Astrocyte (in vitro differentiated cells and primary cell): ENCODE measurements at regions not wholly inside any gene's neighbourhood (a gene's known extent, or its start where the extent isn't known, plus 50 kb on each side); places are given as distances from the start of the nearest gene placed in this dataset.
A peak's percentile ranks its signal among the peaks of the same experiment; 100 is the strongest.

ENCODE experiments used
- DNase-seq: peaks from one replicate; pipeline ENCODE4 v3.0.0-alpha.2; 2010; ENCODE audit warnings: low read depth
- FAIRE-seq: peaks from 2 replicates; lab custom pipeline; 2011; peaks lifted over from hg19 to GRCh38; lab: Jason Lieb, UNC
- H2AFZ ChIP-seq: 2 replicates; pipeline ENCODE4 v1.6.0; 2012; ENCODE audit warnings: low read depth, low read length, inconsistent platforms
- H3K27ac ChIP-seq: 2 replicates; pipeline ENCODE4 v1.5.1; 2011; ENCODE audit warnings: low read depth, low read length, inconsistent platforms
- H3K27me3 ChIP-seq: 2 replicates; pipeline ENCODE4 v1.6.0; 2011; ENCODE audit warnings: low read length, inconsistent platforms; ENCODE audit not compliant: insufficient read depth
- H3K36me3 ChIP-seq: 2 replicates; pipeline ENCODE4 v1.5.1; 2011; ENCODE audit warnings: low read length, inconsistent platforms; ENCODE audit not compliant: insufficient read depth
- H3K4me1 ChIP-seq: 2 replicates; pipeline ENCODE4 v1.5.1; 2011; ENCODE audit warnings: low read length, inconsistent platforms; ENCODE audit not compliant: insufficient read depth
- H3K4me2 ChIP-seq: 2 replicates; pipeline ENCODE4 v1.6.0; 2012; ENCODE audit warnings: low read length, inconsistent platforms
- H3K4me3 ChIP-seq: 2 replicates; pipeline ENCODE4 v1.5.1; 2011; ENCODE audit warnings: low read depth, mild to moderate bottlenecking, low read length, inconsistent platforms; ENCODE audit not compliant: insufficient read depth
- H3K79me2 ChIP-seq: 2 replicates; pipeline ENCODE4 v1.6.0; 2012; ENCODE audit warnings: mild to moderate bottlenecking, low read length, inconsistent platforms; ENCODE audit not compliant: insufficient read depth
- H3K9ac ChIP-seq: 2 replicates; pipeline ENCODE4 v1.6.0; 2012; ENCODE audit warnings: mild to moderate bottlenecking, low read length, inconsistent platforms
- H3K9me3 ChIP-seq: 2 replicates; pipeline ENCODE4 v1.5.1; 2012; ENCODE audit warnings: low read depth, mild to moderate bottlenecking, low read length, inconsistent platforms; ENCODE audit not compliant: insufficient read depth
- H4K20me1 ChIP-seq: 2 replicates; pipeline ENCODE4 v1.6.0; 2012; ENCODE audit warnings: low read length, inconsistent platforms; ENCODE audit not compliant: insufficient read depth
- H3K27ac Mint-ChIP-seq: one replicate; pipeline ENCODE4 v1.8.0; 2021; ENCODE audit warnings: mild to moderate bottlenecking, mixed read lengths; ENCODE audit not compliant: unreplicated experiment
- H3K27me3 Mint-ChIP-seq: one replicate; pipeline ENCODE4 v1.8.0; 2021; ENCODE audit warnings: low read depth, mixed read lengths; ENCODE audit not compliant: unreplicated experiment
- H3K36me3 Mint-ChIP-seq: one replicate; pipeline ENCODE4 v1.8.0; 2021; ENCODE audit warnings: low read depth, mixed read lengths; ENCODE audit not compliant: unreplicated experiment
- H3K4me1 Mint-ChIP-seq: one replicate; pipeline ENCODE4 v1.8.0; 2021; ENCODE audit warnings: low read depth, mixed read lengths; ENCODE audit not compliant: unreplicated experiment
- H3K4me3 Mint-ChIP-seq: one replicate; pipeline ENCODE4 v1.8.0; 2021; ENCODE audit warnings: mild to moderate bottlenecking, moderate library complexity, mixed read lengths; ENCODE audit not compliant: unreplicated experiment
- H3K9me3 Mint-ChIP-seq: one replicate; pipeline ENCODE4 v1.8.0; 2021; ENCODE audit warnings: mild to moderate bottlenecking, mixed read lengths; ENCODE audit not compliant: unreplicated experiment
- EZH2 ChIP-seq: IDR thresholded peaks from 2 replicates; pipeline ENCODE4 v1.6.1; 2012; ENCODE audit warnings: mild to moderate bottlenecking, low read length, inconsistent platforms; ENCODE audit not compliant: insufficient read depth
- TF ChIP-seq, protein P1 (sequence below): IDR thresholded peaks from 2 replicates; pipeline ENCODE4 v1.5.1; 2011; ENCODE audit warnings: low read depth, mild to moderate bottlenecking, inconsistent platforms, low read length, moderate library complexity; ENCODE audit not compliant: insufficient read depth

DNA sequence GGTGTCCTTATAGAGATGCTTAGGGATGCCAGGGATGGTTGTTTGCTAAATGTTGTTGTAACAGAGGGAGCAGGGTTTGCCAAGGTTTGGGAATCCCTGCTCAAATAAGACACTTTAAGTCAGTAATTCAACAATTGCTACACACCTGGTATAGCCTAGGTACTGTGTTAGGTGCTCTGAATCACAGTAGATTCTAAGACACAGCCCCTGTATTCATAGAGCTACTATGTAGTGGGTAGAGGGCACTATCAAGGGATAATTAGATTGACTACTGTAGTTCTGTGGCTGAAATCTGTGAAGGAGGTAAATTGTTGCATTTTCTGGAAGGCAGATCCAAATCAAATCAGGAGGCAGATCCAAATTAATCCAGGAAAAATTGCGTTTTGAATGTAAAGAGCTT, 149.2 kb downstream of the C12orf75 start:
- TF ChIP-seq, protein P1, sequence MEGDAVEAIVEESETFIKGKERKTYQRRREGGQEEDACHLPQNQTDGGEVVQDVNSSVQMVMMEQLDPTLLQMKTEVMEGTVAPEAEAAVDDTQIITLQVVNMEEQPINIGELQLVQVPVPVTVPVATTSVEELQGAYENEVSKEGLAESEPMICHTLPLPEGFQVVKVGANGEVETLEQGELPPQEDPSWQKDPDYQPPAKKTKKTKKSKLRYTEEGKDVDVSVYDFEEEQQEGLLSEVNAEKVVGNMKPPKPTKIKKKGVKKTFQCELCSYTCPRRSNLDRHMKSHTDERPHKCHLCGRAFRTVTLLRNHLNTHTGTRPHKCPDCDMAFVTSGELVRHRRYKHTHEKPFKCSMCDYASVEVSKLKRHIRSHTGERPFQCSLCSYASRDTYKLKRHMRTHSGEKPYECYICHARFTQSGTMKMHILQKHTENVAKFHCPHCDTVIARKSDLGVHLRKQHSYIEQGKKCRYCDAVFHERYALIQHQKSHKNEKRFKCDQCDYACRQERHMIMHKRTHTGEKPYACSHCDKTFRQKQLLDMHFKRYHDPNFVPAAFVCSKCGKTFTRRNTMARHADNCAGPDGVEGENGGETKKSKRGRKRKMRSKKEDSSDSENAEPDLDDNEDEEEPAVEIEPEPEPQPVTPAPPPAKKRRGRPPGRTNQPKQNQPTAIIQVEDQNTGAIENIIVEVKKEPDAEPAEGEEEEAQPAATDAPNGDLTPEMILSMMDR, result no peak
- TF ChIP-seq EZH2, result no peak
- Histone ChIP-seq H3K4me3 (no peak overlapping the region), H3K9me3 (no peaks in the 10 kb centered on the region), H4K20me1 (no peaks in the 10 kb centered on the region), H2AFZ (no peak overlapping the region), H3K4me2 (peak overlapping the region; percentile 27), H3K4me1 (peaks cover 3% of the 10 kb centered on the region), H3K9ac (no peak overlapping the region), H3K27me3 (no peaks in the 10 kb centered on the region), H3K36me3 (no peaks in the 10 kb centered on the region), H3K27ac (no peak overlapping the region), H3K79me2 (no peaks in the 10 kb centered on the region)
- no peaks in the 10 kb centered on the region for H3K36me3 Mint-ChIP-seq
- DNase-seq (no peak), FAIRE-seq (no peak)
- H3K27me3 Mint-ChIP-seq, result peaks cover under 1% of the 10 kb centered on the region
- no peak overlapping the region for H3K4me3 Mint-ChIP-seq
- peaks cover 28% of the 10 kb centered on the region for H3K4me1 Mint-ChIP-seq
- peak overlapping the region; percentile 51 for H3K27ac Mint-ChIP-seq
- no peaks in the 10 kb centered on the region for H3K9me3 Mint-ChIP-seq

DNA sequence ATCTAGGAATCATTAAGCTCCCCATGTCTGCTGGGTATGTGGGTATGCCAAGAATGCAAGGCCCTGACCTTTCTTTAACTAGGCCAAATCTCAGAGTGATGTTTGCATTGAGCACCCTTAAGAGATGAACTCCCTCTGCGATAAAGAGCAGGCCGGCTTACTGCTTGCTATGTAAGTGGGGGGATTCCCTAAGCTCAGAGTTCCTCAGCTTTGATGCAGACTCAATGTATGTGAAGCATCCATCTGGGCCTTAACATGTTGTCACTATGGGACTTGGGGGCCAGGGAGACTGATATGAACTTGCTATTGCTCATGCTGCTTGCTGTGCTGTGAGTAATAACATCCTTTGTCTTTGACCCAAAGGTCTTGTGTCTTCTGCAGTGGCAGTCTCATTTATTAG, 149.7 kb downstream of the C12orf75 start:
- no peak for FAIRE-seq
- peak overlapping the region; percentile 27 for H3K4me2 ChIP-seq

More for the DNA sequence above, 149.7 kb downstream of the C12orf75 start:
- Histone ChIP-seq H3K36me3 (no peaks in the 10 kb centered on the region), H3K79me2 (no peaks in the 10 kb centered on the region), H3K4me1 (peaks cover 7% of the 10 kb centered on the region), H3K9ac (no peak overlapping the region), H3K4me3 (no peak overlapping the region), H2AFZ (no peak overlapping the region), H3K27me3 (no peaks in the 10 kb centered on the region), H4K20me1 (no peaks in the 10 kb centered on the region), H3K27ac (no peak overlapping the region), H3K9me3 (no peaks in the 10 kb centered on the region)
- H3K27ac Mint-ChIP-seq, result peak overlapping the region; percentile 51
- peaks cover 32% of the 10 kb centered on the region for H3K4me1 Mint-ChIP-seq
- H3K4me3 Mint-ChIP-seq, result no peak overlapping the region
- H3K9me3 Mint-ChIP-seq, result no peaks in the 10 kb centered on the region
- no peak for TF ChIP-seq EZH2
- TF ChIP-seq, protein P1, result no peak
- no peaks in the 10 kb centered on the region for H3K27me3 Mint-ChIP-seq
- H3K36me3 Mint-ChIP-seq, result peaks cover 1% of the 10 kb centered on the region
- peak; percentile 18 for DNase-seq
